NCI-H128 (cell line): ENCODE measurements at regions not wholly inside any gene's neighbourhood (a gene's known extent, or its start where the extent isn't known, plus 50 kb on each side); places are given as distances from the start of the nearest gene placed in this dataset.

ENCODE experiments used
- DNase-seq: peaks from one replicate; lab custom pipeline; 2025; ENCODE audit not compliant: unreplicated experiment; lab: John Stamatoyannopoulos, UW

DNA sequence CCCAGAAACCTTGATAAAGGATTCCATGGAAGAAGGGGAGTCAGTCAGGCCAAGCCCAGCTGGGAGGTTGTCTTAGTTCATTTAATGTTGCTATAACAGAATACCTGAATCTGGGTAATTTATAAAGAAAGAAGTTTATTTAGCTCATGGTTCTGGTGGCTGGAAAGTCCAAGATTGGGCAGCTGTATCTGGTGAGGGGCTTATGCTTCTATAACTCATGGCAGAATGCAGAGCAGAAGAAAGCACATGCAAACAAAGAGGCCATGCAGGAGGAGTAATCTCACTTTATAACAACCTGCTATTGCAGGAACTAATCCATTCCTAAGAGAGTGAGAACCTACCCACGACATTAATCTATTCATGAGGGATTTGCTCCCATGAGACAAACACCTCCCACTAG lies 54.2 kb upstream of the ANKRD1 start:
- no peak for DNase-seq

DNA sequence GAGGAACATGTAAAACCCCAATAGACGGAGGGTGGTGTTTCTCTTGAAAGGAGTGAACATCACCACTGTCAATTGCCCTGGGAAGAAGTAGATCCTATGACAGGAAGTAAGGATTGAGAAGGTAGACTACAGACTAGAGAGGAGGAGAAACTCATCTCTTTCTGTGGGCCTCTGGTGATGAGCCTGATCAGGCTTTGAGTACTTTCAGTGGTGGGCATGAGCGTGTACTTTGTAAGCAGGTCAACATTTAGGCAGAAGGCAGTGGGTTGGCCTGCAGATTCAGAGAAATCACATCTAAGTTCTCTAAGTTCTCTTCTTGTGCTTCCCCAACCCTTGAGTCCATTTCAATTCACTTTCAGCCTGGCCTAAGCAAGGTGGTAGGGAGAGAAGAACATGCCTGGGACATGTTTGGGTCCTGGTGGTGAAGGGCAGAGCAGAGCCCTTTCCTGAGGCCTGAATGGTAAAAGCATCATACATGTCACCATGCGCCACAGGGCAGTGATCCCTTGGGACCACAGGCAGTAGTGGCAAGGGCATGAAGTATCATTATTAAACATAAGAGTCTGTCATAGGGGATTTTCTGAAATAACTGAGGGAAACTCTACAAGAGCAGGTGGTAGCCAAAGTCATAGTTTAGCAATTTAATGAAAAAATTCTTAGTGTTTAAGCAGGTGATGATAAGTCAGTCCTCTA lies 56.4 kb upstream of the ANKRD1 start:
- no peak for DNase-seq

DNA sequence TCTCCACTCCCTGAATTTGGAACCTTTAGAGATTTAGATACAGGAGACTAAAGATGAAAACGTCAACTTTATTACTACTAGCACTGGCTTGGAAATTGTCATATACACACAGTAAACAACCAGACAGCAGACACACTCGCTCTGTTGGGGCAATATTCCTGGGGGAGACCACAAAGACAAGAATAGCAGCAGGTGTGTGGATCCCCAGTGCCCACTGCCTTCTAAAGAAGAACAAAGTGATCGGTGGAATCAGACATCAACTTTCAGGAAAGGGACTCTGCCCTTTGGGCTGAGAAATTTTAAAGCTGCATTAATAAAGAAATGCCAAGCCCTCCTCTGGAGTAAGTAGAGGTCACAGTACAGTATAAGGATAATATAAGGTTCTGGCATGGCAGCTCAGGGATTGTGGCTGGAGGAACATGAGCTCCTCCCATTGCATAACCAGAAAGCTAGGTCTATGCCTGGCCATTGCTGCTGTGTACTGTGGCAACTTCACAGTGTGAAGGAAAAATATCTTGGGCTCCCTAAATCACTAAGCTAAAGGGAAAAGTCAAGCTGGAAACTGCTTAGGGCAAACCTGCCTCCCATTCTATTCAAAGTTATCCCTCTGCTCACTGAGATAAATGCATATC lies 57.1 kb upstream of the ANKRD1 start:
- DNase-seq = no peak

DNA sequence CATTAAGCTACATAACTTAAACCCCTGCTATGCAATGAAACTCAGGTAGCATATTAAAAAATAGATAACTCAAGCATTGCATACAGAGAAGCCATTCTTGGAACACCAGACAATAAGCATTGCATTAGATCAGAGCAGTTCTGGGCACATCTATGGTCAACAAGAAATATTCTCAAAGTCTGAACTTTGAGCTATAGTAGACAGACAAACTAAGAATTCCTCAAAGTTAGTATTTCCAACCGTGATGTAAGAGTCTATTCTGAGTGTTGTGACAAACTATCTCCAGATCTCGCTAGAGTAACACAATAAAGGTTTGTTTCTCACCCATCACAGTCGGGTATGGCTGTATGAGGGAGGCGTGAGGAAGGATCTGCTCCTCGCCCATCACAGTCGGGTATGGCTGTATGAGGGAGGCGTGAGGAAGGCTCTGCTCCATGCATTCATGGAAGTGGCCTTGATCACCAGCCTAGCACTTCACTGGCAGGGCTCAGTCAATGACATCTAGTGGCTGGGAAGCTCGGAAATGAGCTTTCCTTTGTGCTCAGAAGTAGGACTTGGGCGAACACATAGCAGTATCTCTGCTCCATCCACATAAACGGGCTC lies 61.6 kb upstream of the ANKRD1 start:
- no peak for DNase-seq

DNA sequence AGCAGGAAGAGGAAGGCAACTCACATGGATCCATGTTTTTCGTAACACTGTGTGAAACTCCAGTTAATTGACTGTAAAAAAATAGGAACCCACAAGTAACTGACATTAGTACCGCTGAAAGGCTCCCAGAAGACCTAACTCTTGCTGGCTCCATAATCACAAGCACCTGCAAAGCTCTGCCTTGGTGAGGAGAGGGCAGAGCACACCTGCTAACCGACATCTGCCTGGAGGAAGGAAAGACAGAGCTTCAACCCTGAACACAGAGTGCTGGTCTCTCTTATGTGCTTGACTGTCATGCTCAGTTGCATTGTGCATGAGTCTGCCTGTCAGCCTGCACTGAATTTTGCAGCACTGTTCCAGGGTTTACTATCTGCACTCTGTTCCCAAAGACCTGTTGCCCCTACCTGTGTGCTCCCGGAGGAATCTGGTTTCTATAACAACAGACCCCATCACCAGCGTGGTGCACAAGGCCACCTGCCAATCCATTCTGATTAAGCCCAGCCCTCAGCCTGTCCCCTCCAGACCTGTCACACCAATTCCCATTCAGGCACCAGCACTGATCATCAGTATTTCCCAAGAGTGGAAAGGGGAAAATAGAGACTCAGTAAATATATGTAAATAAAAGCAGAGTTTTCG lies 63.1 kb upstream of the ANKRD1 start:
- DNase-seq = no peak

DNA sequence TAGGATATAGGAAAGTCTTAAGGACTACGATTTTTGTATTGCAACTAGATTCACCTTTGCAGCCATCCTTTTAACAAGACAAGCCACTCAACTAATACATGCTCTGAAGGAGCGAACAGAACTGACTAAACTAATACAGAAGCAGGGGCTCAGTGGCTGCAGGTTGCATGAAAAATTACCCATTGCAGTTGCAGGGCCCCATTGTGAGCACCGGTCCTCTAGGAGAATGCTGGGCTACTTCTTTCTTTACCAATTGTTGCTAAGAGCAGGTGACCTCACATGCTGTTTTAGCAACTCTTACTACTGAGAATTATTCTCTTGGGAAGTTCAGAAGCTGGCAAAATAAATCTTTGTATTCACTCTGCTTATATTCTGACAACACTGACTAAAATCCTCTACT lies 64.0 kb upstream of the ANKRD1 start:
- no peak for DNase-seq

DNA sequence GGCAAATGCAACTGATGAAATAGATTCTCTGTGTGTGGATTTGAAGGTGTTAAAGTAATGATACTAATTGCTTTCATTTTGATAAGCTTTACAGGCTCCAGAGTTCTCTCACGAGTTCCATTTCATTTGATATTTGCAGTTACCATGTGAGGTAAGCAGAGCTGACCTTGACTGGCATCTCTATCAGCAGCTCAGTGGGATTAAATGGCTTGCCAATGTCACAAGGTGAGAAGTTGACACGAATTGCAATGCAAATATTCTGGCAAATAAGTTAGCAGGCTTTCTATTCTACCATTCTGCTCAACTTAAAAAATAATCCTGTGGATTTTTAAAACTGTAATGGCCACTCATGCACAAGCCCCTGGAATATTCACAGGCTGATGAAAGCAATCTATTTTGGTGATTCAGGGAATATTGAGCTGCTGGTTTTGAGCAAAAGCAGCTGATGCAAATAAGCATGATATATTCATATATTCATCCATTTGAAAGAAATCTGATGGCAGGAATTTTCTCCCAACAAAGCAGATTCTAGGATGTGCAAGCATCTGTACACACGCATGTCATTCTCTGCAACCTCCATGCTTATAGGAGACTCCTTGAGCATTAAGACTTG lies 64.5 kb upstream of the ANKRD1 start:
- no peak for DNase-seq

DNA sequence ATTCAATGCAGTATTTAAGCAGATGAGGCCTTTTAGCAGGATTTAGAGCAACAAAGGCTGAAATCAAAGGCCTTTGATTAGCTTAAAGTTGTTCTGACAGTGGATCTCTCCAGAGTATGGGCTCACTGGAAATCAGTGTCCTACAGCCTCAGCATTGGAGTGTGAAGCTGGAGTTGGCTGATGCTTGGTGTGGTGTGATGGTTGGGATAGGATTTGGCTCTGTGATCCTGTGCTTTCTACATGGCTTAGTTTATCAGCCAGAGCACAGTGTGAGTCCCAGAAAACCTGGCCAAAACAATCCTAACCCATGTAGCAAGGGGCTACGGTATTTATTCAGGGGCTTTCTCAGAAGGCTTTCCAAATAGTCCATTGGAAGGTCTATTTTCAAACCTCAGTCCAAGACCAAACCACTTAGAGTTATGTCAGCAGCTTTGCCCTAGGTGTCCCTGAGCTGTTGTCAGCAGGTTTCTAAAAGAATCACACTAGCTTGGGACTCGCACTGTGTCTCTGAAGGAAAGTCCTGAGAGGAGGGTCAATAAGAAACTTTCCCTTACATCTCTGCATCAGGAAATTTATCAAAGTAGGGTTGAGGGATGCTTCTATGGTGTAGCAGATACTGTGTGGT lies 65.4 kb upstream of the ANKRD1 start:
- no peak for DNase-seq

DNA sequence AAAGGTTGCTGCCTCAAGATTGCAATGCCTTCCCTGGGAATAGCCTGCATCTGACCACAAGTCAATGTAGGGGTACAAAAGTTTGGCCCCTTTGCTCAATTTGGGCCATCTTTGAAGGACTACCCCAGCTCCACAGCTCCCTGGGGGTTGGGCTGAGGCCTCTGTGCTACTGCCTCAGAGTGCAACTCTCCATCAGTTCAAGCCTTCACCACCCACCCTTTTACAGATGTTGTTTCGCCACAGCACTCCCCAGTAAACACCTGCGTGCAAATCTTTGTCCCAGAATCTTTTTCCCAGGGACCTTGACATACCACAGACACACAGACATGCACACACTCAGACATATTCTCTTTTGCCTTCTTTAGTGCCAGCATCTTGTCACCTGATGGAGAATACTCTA lies 66.0 kb upstream of the ANKRD1 start:
- DNase-seq = no peak

DNA sequence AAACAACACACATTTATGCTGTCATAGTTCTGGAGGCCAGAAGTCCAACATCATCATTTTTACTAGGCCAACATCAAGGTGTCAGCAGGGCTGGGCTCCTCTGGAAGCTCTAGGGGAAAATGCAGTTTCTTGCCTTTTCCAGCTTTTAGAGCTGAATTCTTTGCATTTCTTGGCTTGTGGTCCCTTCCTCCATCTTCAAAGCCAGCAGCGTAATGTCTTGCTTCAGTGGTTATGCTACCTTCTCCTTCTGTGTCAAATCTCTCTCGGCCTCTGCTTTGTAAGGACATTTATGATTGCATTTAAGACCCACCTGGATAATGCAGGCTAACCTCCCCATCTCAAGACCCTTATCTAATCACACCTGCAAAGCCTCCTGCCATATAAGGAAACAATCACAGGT lies 66.5 kb upstream of the ANKRD1 start:
- DNase-seq = no peak

DNA sequence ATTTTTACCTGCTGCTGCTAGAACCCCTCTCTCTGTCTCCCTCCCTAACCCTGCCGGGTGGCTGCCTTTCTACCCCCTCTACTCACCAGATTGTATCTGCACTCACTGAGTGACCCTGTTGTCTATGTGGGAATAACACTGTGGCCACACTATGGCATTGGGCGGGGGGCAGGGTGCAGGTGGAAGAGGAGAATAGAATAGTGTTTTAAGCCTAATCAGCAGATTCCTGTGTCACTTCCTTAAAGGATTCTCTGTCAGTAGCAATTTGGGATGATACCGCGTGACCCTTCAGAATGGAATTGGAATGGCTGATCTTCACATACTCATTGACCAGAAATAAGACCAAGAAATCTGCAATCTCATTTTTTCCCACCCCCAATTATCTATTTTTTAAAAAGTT lies 67.1 kb upstream of the ANKRD1 start:
- no peak for DNase-seq

DNA sequence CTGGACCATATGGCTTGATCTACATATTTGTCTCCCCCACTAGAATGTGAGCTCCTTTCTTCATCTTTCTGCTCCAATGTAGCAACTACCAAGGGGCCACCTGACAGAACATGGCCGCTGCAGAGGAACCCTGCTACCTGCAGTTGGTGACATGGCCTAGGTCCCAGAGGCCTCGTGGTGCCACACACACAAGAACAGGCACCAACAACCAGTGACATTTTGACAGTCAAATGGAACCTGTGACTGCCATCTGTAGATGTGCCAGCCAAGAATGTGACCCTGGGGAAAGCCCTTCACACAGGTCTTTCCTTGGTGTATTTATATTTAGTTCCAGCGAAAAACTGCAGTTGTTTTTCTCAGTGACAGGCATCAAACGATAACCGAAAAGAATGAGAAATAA lies 67.9 kb upstream of the ANKRD1 start:
- no peak for DNase-seq

DNA sequence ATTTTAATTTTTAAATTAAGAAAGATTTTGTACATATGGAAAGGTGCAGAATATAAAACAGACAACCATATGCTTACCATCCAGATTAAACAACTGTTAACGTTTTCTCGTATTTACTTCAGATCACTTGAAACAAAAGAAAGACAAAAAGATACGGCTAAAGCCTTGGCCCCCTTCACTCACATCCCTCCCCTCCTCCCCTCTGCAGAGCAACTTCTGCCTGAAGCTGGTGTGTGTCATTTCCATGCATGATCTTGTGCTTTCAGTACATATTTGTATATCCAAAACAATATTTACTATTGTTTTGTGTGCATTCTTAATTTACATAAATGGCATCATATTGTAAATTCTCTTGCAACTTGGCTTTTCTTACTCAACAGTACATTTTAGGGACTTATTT lies 68.5 kb upstream of the ANKRD1 start:
- DNase-seq = no peak

DNA sequence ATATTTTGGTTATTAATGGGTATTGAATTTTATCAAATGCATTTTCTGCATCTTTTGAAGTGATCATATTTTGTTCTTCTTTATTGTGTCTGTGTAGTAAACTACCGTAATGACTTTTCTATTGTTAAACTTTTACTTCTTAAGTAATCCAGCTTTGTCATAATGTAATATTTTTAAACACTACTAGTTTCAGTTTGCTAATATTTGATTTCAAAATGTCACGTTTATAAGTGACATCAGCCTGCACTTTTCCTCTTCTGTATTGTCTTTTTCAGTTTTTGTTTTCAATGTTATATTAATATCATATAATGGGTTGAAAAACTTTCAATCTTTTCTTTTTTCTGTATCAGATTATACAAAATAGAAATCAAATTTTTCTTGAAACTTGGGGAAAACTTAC lies 71.6 kb upstream of the ANKRD1 start:
- DNase-seq = no peak

DNA sequence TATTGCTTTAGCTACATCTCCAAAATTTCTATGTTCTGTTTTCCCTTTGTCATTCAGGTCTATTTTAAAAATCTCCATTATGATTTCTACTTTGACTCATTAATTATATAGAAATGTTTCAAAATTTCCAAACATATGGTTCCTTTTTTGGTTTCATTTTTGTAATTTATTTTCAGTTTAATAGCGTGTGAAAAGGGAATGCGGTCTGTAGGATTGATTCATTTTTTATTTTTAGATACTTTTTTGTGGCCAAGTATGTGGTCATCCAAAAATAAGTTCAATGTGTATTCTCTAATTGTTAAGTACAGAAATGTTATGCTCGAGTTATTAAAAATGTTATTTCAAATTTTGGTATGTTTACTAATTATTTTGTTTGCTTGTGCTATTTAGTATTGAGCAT lies 72.5 kb upstream of the ANKRD1 start:
- no peak for DNase-seq

DNA sequence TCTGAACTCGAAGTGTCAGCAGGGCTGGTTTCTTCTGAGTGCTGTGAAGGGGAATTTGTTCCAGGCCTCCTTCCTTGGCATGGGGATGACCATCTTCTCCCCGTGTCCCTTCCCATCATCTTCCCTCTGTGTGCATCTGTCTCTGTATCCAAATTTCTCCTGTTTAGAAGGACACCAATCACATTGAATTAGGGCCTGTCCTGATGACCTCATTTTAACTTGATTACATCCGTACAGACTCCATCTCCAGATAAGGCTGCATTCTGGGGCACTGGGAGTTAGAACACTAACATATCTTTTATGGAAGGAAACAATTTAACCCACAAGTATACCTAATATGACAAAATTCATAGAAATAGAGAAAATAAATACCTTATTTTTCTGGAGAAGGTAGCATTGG lies 76.8 kb upstream of the ANKRD1 start:
- no peak for DNase-seq

DNA sequence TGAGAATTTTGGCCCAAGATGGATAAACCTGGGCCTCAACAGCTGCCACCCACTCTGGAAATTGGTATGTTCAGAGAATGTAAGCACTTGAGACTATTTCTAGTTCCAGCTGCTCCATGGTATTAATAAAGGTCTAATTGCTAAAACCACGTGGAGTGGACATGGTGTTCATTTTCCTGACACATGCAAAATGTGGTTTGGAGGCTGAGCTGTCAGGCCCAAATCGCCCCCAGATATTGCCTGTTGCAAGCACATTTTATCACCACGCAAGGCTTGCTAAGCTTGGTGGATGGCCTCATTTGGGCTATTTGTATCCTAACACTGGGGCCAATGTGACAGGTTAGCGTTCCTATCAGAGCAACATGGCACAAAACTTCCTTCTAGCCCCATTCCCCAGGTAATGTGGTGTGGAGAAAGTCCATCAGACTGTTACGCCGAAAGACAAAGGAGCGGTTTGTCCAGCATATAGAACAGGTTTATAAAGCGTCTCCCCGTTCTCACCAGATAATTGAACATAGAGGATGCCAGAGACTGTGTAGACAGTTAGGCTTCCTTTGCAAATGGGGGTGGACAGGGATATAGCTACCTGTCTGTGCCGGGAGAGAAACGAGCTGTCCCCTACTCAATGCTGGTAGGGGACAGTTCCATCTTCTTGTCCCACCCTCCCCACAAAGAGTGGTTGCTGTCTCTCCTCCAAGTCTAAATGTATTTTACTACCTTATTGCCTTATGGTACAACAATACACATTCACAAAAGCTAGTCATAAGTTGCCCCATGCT lies 78.0 kb upstream of the ANKRD1 start:
- DNase-seq = no peak

DNA sequence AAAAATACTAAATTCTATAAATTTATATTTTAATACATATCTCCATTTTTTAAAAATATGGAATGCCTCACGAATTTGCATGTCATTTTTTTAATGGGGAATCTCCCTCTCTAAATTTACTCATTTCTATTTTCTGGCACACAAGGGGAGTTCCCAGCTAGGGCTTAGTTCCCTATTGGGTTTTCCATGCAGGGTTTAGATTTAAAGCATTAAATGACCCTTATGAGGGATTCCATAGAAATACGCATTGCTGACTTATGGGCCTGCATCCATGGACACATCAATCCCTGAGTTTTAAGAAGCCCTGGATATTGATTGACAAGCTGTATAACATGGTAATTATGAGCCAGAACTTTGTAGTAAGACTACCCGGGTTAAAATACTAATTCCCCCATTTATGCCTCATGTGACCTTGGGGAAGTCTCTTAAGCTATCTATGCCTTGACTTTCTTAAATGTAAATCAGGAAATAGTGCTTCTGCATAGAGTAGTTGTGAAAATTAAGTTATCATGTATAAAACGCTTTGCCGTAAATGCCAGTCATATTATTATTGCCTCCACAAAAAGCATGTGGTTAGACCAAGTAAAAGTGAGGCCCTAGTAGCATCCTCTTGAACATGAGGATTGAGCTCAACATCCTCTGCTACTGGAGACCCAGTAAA lies 78.8 kb upstream of the ANKRD1 start:
- no peak for DNase-seq

DNA sequence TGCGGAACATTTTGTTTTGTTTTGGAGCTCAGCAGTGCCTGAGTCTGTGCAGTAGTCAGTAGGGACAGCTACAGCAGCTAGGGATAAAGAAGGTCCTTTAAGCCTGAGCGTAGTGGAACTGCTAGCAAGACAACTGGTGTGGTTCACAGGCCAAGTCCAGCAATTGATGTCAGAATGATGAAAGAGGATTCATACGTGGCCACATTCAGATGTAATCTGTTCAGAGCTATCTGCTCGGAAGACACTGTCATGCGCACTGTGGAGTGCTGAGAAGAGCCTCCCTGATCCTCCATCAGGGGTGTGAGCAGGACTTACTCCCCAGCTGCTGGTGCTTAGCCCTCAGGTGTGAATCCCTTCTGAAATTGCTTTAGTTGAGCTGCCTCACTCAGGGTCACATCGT lies 79.6 kb upstream of the ANKRD1 start:
- no peak for DNase-seq

DNA sequence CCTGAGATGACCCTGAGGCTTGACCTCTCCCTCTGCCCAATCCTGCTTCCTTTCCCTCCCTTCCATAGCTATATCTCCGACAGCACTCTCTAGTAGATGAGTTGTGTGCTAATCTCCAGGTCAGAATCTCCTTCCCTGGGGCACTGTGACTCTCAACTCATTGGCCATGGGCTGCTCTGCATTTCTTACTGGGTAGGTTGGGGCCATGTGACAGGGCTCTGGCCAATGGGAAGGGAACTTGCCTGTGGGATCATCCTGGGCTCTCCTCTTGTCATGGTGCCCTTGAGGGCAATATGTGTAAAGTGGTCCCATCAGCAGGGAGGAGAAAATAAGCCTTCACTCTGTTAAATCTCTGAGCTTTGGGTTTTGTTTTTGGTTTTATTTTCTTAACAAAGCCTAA lies 80.1 kb upstream of the ANKRD1 start:
- DNase-seq = no peak
